ENCODE measurements at regions not wholly inside any gene's neighbourhood (a gene's known extent, or its start where the extent isn't known, plus 50 kb on each side); places are given as distances from the start of the nearest gene placed in this dataset.

DNA sequence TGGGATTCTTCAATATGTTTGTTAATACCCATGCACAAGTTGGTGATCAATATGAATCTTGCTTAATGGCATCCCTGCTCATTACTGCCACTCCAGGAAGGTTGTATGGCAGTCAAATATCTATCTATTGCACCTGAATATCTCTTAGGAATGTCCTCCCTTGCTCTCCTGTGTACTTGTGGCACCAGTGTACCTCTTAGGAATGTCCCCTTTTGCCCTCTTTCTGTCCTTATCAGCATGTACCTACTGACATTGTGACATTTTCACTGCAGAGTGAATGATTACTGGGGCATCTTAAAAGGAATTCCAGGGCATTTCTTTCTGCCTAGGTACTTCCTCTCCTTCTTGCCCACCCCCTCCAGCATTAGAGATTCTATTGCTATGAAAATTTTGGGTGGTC, 163.8 kb upstream of the CENPE start:
- TF ChIP-seq L3MBTL2 (conservative IDR thresholded peaks at IDR 0.05) = no peak
- DNase-seq (ENCODE audit: extremely low spot score) = no peak
- POLR2A ChIA-PET = no interaction called here
- CTCF ChIA-PET = no interaction called here

DNA sequence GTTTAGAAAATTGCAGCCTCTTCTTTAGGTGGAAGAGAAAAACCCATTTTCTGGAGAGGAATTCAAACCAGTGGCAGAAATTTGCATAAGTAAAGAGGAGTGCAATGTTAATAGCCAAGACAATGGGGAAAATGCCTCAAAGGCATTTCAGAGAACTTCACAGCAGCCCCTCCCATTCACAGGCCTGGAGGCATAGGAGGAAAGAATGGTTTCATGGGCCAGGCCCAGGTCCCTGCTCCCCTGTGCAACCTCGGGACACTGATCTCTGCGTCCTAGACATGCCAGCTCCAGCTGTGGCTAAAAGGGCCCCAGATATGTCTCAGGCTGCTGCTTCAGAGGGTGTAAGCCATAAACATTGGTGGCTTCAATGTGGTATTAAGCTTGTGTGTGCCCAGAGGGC, 161.8 kb upstream of the CENPE start:
- no peak for DNase-seq (ENCODE audit: extremely low spot score)
- CTCF ChIA-PET = no interaction called here
- POLR2A ChIA-PET = no interaction called here
- no peak for TF ChIP-seq SP1 (IDR thresholded peaks at IDR 0.05)
- no peak for TF ChIP-seq HDGF (IDR thresholded peaks at IDR 0.05; ENCODE audit: borderline replicate concordance)

DNA sequence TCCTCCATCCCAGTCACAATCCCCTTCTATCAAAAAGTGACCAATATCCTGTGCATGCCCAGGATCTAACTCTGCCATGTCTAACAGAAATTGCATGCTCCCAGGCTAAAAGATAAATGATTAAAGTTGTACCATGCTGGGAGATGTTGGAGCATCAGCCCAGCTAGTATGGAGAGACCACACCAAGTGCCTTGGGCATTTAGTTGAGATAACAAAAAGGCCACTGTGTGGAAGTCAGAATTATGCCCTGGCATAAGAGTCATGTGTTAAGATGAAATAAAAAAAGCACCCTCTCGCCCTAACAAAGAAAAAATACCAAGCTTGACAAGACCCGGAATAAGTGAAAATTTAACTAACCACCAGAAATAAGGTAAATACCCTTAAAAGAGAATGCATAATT, 155.9 kb upstream of the CENPE start:
- ChIA-PET CTCF (no interaction called here), POLR2A (no interaction called here)
- DNase-seq (ENCODE audit: extremely low spot score) = no peak
- no peak for TF ChIP-seq FOXA1 (IDR thresholded peaks at IDR 0.05)
- no peak for TF ChIP-seq ELF4 (IDR thresholded peaks at IDR 0.05)
- no peak for TF ChIP-seq HDGF (IDR thresholded peaks at IDR 0.05; ENCODE audit: borderline replicate concordance)
- no peak for TF ChIP-seq FOXM1 (IDR thresholded peaks at IDR 0.05; ENCODE audit: borderline replicate concordance)
- no peak for TF ChIP-seq FOXK2 (IDR thresholded peaks at IDR 0.05)
- TF ChIP-seq, protein P1, sequence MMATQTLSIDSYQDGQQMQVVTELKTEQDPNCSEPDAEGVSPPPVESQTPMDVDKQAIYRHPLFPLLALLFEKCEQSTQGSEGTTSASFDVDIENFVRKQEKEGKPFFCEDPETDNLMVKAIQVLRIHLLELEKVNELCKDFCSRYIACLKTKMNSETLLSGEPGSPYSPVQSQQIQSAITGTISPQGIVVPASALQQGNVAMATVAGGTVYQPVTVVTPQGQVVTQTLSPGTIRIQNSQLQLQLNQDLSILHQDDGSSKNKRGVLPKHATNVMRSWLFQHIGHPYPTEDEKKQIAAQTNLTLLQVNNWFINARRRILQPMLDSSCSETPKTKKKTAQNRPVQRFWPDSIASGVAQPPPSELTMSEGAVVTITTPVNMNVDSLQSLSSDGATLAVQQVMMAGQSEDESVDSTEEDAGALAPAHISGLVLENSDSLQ (IDR thresholded peaks at IDR 0.05) = no peak
- no peak for TF ChIP-seq LEF1 (IDR thresholded peaks at IDR 0.05; ENCODE audit: borderline replicate concordance)
- TF ChIP-seq BHLHE40 (IDR thresholded peaks at IDR 0.05; ENCODE audit: borderline replicate concordance) = no peak
- TF ChIP-seq SP1 (IDR thresholded peaks at IDR 0.05) = no peak
- no peak for TF ChIP-seq TARDBP (IDR thresholded peaks at IDR 0.05)
- TF ChIP-seq NFRKB (IDR thresholded peaks at IDR 0.05) = no peak
- no peak for TF ChIP-seq L3MBTL2 (conservative IDR thresholded peaks at IDR 0.05)
- no peak for TF ChIP-seq ZNF384 (IDR thresholded peaks at IDR 0.05)
- TF ChIP-seq SUZ12 (IDR thresholded peaks at IDR 0.05) = no peak

DNA sequence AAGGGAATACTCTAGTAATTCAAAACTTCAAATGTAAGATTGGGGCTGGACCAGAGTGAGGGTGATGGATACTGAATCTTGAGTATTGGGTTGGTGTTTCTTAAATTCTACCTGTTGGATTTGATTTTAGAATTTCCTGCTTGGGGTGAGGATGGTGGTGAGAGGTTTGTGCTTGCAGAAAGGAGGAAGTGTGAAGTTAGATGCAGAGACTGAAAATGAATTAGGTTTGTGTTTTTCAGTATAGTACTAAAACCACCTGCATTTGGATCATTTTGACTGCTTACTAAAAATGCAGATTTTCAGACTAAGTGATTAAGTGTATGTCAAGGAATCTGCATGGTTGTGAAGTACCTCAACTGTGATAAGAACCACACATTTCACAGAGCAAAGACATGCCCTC, 131.5 kb upstream of the CENPE start:
- DNase-seq (ENCODE audit: extremely low spot score) = no peak
- TF ChIP-seq ZNF384 (IDR thresholded peaks at IDR 0.05) (no peak), HDGF (IDR thresholded peaks at IDR 0.05; ENCODE audit: borderline replicate concordance) (no peak)
- ChIA-PET CTCF (no interaction called here), POLR2A (no interaction called here)

DNA sequence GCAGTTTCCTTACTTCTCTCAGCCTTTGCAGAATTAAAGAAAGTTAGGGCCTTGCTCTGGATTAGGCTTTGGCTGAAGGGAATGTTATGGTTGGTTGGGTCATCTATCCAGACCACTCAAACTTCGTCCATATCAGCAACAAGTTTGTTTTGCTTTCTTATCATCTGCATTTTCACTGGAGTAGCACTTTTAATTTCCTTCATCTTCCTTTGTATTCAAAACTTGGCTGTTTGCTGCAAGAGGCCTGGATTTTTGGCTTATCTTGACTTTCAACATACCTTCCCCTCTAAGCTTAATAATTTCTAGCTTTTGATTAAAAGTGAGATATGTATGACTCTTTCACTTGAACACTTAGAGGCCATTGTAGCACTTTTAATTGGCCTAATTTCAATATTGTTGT, 126.7 kb upstream of the CENPE start:
- ChIA-PET POLR2A (no interaction called here), CTCF (no interaction called here)
- DNase-seq (ENCODE audit: extremely low spot score) = no peak
- TF ChIP-seq TARDBP (IDR thresholded peaks at IDR 0.05) (no peak), ZNF384 (IDR thresholded peaks at IDR 0.05) (no peak), FOXA1 (IDR thresholded peaks at IDR 0.05) (no peak), L3MBTL2 (conservative IDR thresholded peaks at IDR 0.05) (no peak), HDGF (IDR thresholded peaks at IDR 0.05; ENCODE audit: borderline replicate concordance) (no peak), FOXK2 (IDR thresholded peaks at IDR 0.05) (no peak), NFRKB (IDR thresholded peaks at IDR 0.05) (no peak), SP1 (IDR thresholded peaks at IDR 0.05) (no peak), LEF1 (IDR thresholded peaks at IDR 0.05; ENCODE audit: borderline replicate concordance) (no peak), FOXM1 (IDR thresholded peaks at IDR 0.05; ENCODE audit: borderline replicate concordance) (no peak), ARNT (IDR thresholded peaks at IDR 0.05) (no peak), ELF4 (IDR thresholded peaks at IDR 0.05) (no peak)

DNA sequence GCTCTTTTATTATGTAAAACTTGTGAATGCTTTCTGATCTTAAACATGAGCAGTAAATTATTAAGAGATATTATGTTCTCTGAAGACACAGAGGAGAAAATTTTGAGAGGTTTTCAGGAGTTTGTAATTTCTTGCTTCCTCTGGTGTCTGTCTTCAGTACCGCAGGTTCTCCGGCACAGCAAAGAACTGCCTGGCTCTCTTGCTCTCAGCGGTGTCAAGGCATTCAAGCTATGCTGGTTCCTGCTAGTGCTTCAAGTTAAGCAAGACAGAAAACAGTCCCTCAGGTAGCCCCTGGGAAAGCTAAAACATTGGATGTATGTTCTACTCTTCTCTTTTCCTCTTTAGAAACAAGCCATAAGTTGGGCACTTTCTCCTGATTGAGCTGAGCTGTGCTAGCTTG, 120.2 kb upstream of the CENPE start:
- ChIA-PET CTCF (interaction anchor here (0.7 kb wide), 1 partner anchor 52 kb away, joined by 4 read pairs; no protein-coding TSS in a partner anchor), POLR2A (no interaction called here)
- TF ChIP-seq HDGF (IDR thresholded peaks at IDR 0.05; ENCODE audit: borderline replicate concordance) = no peak
- no peak for TF ChIP-seq FOXM1 (IDR thresholded peaks at IDR 0.05; ENCODE audit: borderline replicate concordance)
- DNase-seq (ENCODE audit: extremely low spot score) = no peak

DNA sequence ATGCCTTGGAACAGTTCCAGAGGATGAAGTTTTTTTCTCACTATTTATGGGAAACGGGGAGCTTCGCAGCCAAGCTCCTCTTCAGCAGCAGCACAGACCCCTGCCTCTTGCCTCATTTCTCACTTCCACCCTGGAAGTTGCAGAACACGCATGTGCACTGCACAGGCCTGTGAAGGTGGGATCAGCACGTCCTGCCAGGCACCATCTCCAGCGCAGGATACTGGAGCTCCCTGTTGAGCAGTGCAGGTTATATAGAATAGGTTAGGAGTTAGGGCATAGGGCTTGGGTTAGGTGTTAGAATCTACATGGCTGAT, 110.1 kb upstream of the CENPE start:
- no peak for DNase-seq (ENCODE audit: extremely low spot score)
- ChIA-PET POLR2A (interaction anchor here (1.5 kb wide), 1 partner anchor 19 kb away, joined by 3 read pairs; no protein-coding TSS in a partner anchor), CTCF (no interaction called here)
- TF ChIP-seq ELF4 (IDR thresholded peaks at IDR 0.05) (no peak), FOXM1 (IDR thresholded peaks at IDR 0.05; ENCODE audit: borderline replicate concordance) (no peak), SP1 (IDR thresholded peaks at IDR 0.05) (no peak), NFRKB (IDR thresholded peaks at IDR 0.05) (no peak)

DNA sequence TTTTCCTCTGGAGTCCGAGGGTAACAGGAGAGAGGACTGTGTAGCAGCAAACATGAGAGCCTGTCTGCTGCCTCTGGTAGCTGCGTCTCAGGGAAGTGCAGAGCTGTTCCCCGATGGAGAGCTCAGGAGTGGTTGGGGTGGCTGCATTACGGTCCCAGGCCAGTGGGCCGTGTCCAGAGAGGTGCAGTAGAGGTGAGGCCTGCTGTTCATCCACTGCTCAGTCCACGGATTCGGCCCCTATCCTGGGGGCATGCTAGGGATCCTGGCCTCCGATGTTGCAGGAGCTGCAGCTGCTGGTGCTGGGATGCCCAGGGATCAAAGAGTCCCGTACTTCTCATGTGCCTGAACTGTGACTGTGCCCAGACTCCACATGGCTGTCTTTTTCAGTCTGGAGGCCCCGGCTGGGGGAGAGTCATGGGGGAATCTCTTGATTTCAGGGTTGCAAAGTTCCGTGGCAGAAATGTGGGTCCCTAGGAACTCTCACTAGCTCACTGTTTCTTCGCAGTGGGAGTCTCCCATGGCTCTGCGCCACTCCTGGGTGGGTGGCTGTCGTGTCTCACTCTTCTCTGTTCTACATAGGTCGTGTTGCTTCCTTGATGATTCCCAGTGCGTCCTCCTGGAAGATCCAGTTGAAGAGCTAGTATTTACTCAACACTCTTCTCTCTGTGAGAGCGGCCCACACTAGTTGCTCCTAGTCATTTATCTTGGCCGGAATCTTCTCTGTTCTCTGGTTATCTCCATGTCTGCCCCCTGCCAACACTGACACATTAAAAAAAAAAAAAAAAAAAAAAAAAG, 109.5 kb upstream of the CENPE start:
- ChIA-PET POLR2A (interaction anchor here (1.5 kb wide), 1 partner anchor 18 kb away, joined by 3 read pairs; no protein-coding TSS in a partner anchor), CTCF (no interaction called here)
- DNase-seq (ENCODE audit: extremely low spot score) = no peak
- no peak for TF ChIP-seq NFRKB (IDR thresholded peaks at IDR 0.05)
- no peak for TF ChIP-seq FOXA1 (IDR thresholded peaks at IDR 0.05)
- TF ChIP-seq LEF1 (IDR thresholded peaks at IDR 0.05; ENCODE audit: borderline replicate concordance) = no peak
- TF ChIP-seq ZNF384 (IDR thresholded peaks at IDR 0.05) = no peak
- TF ChIP-seq, protein P1 (IDR thresholded peaks at IDR 0.05) = no peak
- no peak for TF ChIP-seq CTBP1 (IDR thresholded peaks at IDR 0.05; ENCODE audit: borderline replicate concordance)
- no peak for TF ChIP-seq FOXK2 (IDR thresholded peaks at IDR 0.05)
- no peak for TF ChIP-seq HDGF (IDR thresholded peaks at IDR 0.05; ENCODE audit: borderline replicate concordance)
- TF ChIP-seq ARNT (IDR thresholded peaks at IDR 0.05) = no peak
- no peak for TF ChIP-seq L3MBTL2 (conservative IDR thresholded peaks at IDR 0.05)
- no peak for TF ChIP-seq SP1 (IDR thresholded peaks at IDR 0.05)
- no peak for TF ChIP-seq SUZ12 (IDR thresholded peaks at IDR 0.05)
- TF ChIP-seq BHLHE40 (IDR thresholded peaks at IDR 0.05; ENCODE audit: borderline replicate concordance) = no peak

Data from HEK293T (cell line).